Fibroblast of skin of back (primary cell): ENCODE measurements at regions not wholly inside any gene's neighbourhood (a gene's known extent, or its start where the extent isn't known, plus 50 kb on each side); places are given as distances from the start of the nearest gene placed in this dataset.

Experiments used
- DNase-seq: peaks from one replicate; pipeline ENCODE4 v3.0.0-alpha.2; 2013

GRCh38 chr1:96998466-96998865, 276.9 kb downstream of the PTBP2 start:
- no peak for DNase-seq

- DNase-seq = no peak
Observed at GRCh38 chr1:96999191-96999590, 277.6 kb downstream of the PTBP2 start.

DNA sequence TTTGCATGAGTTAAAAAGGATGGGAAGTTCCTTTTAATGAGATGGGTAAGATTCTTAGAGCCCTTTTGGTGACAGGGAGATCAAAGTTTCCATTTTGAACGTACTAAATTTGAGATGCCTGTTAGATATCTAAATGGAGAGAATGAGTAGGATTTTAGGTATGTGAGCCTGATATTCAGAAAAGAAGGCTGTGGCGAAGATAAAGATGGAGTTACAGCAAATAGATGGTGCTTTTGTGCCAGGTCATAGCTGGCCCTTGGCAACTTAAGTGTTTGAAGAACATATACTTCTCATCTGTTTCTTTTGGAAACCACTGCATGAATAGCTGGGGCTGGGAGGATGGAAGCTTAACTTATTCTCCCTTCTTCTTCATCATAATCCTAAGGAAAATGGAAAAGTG, 282.5 kb downstream of the PTBP2 start:
- DNase-seq = peak; percentile 34

DNA sequence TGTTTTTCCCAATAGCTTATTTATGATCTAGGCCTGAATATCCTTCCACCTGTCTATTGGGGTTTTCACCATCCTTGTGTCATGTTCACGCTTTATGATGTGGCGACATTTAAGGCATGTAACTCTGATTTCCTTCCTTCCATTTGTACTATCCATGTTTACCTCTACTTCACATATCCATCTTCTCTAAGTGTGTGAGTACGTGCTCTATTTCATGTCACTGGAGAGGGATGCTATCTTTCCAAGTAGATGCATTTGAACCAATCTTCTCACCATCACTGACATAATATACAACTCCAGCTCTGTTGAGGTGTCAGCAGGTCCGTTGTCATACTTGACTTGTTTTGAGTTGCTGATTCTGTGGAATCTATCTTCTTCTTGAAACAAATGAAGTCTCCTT, 283.2 kb downstream of the PTBP2 start:
- DNase-seq = no peak

GRCh38 chr1:97006044-97006661, 284.6 kb downstream of the PTBP2 start:
- DNase-seq = peak; percentile 97

GRCh38 chr1:97007840-97008604, 286.4 kb downstream of the PTBP2 start:
- peak; percentile 47 for DNase-seq

GRCh38 chr1:97010566-97011264, 289.1 kb downstream of the PTBP2 start:
- peak; percentile 76 for DNase-seq

- DNase-seq = no peak
Observed at GRCh38 chr1:97013136-97013535, 291.6 kb downstream of the PTBP2 start.

DNA sequence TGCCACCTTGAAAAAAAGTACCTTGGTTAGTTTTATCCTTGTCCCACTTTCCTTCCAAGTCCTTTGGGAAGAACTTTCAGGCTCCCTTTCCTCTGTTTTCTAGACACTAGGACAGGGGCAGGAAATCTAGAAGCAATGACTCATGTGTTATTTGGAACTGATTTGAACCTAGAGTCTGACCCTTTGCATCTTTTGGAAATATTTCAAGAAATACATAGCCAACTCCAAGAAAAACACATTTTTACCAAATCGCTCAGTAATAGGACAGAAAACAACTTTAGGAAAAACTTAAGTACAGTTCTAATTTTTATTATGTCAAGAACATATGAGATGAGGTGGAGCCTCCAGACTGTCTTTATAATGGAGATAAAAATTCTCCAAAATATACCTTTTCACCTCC, 292.4 kb downstream of the PTBP2 start:
- DNase-seq = peak; percentile 90

DNA sequence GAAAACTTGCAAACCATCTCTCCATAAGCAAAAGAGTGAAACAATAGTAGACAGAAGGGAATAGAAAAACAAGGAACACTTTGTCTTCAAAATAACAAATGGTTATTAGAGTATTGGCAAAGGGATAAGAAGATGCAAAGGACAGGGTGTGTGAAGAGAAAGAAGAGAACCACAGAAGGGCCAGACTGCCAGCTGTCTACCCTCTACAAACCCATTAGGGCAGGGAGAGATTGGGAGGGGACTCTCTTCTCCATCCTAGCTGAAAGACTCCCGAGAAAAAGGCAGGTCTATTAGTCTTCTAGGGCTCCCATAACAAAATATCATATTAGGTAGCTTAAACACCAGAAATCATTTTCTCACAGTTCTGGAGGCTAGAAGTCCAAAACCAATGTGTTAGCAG, 292.8 kb downstream of the PTBP2 start:
- DNase-seq = no peak

DNA sequence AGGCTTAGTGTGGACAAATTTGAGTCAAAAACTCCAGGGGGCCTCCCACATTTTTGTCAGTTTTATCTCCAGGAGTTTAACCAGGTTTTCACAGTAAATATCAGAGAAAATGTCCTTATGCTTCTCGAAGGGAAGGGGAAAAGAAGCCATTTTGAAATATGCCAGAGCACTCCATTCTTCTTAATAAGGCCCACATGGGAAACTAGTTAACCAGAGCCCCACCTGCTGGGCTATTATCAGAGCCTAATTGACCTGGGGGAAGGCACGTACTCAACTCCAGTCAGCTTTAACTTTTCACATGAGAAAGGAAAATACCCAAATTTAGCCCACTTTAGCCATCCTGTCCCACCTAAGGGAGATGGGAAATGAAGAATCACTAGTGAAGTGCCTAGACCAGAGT, 296.3 kb downstream of the PTBP2 start:
- no peak for DNase-seq
